NB4 (cell line): ENCODE measurements at regions not wholly inside any gene's neighbourhood (a gene's known extent, or its start where the extent isn't known, plus 50 kb on each side); places are given as distances from the start of the nearest gene placed in this dataset.

ENCODE experiments used
- DNase-seq: peaks from one replicate; pipeline ENCODE4 v3.0.0; 2010; ENCODE audit warnings: low read depth
- H3K4me3 ChIP-seq: one replicate; pipeline ENCODE4 v1.5.1; 2011; ENCODE audit warnings: mild to moderate bottlenecking, low read depth, low read length, moderate library complexity
- MAX ChIP-seq: IDR thresholded peaks from 2 replicates; pipeline ENCODE4 v1.6.1; 2011; ENCODE audit warnings: low read depth, low read length
- MYC ChIP-seq: IDR thresholded peaks from 2 replicates; pipeline ENCODE4 v1.6.1; 2011; ENCODE audit warnings: low read depth, low read length
- POLR2A ChIP-seq: IDR thresholded peaks from 2 replicates; pipeline ENCODE4 v1.6.1; 2011; ENCODE audit warnings: mild to moderate bottlenecking; ENCODE audit not compliant: insufficient read length; ENCODE audit errors: extremely low read depth
- TF ChIP-seq, protein P1 (sequence below): IDR thresholded peaks from one replicate; pipeline ENCODE4 v1.5.1; 2012; ENCODE audit warnings: low read depth, low read length

DNA sequence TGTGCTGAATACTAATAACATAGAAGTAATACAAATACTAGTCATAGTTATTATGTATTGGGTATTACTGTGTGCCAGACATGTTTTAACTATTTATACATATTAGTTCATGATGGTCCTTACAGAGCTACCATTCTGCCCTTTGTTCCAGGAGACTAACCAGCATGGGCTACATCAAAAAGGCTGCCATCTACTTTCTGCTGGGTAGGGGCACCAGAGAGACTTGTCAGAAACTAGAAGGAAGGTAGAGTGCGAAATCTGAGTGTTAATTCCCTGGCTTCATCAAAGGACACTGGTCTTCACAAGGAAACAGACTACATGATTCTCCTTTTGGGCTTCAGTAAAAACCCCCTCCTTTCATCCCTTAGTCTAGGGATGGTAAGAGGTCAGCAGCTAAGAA, 347.8 kb downstream of the GBA3 start:
- no peak for DNase-seq
- no peak overlapping the region for H3K4me3 ChIP-seq
- TF ChIP-seq, protein P1, sequence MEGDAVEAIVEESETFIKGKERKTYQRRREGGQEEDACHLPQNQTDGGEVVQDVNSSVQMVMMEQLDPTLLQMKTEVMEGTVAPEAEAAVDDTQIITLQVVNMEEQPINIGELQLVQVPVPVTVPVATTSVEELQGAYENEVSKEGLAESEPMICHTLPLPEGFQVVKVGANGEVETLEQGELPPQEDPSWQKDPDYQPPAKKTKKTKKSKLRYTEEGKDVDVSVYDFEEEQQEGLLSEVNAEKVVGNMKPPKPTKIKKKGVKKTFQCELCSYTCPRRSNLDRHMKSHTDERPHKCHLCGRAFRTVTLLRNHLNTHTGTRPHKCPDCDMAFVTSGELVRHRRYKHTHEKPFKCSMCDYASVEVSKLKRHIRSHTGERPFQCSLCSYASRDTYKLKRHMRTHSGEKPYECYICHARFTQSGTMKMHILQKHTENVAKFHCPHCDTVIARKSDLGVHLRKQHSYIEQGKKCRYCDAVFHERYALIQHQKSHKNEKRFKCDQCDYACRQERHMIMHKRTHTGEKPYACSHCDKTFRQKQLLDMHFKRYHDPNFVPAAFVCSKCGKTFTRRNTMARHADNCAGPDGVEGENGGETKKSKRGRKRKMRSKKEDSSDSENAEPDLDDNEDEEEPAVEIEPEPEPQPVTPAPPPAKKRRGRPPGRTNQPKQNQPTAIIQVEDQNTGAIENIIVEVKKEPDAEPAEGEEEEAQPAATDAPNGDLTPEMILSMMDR = no peak
- TF ChIP-seq MAX = no peak
- no peak for TF ChIP-seq MYC
- TF ChIP-seq POLR2A = no peak

GRCh38 chr4:23039818-23040217, 347.1 kb downstream of the GBA3 start:
- no peak for TF ChIP-seq MYC

DNA sequence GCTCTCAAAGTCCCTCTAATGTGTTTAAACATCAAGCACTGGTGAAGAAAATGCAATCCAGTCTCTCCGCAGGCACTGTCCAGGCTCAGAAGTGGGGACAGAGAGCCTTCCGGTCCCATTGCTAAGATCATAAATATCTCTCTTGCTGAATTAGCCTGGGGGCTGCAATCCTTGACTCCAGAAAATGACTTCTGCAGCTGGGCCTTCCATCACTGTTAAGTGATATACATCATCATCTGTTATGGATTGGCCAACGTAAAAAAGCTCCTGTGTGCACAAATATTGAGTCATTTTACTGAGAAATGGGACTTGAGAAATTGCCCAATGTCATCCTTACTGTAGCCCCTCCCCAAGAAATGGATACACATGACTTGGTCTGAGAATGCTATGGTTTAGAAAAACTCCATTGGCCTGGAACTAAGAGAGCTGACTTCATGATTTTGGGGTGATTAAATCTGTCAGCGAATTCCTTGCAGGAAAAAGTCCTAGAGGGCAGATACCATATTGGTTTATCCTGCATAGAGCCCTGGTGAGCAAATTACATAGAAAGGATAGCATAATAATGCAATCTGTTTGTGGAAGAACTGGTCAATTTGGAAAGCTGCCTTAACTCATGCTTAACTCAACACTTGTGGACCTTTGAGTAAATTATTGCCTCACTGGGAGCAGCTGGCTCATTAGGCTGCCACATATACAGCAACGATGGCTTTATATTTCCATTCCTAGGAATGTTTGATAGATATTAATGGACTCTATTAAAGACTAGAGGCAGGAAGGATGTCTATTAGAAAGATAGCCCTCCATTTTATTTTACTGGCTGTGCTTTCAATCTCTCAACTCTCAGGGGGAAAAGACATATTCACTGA, 346.1 kb downstream of the GBA3 start:
- no peak for DNase-seq
- TF ChIP-seq POLR2A (no peak), MYC (no peak), MAX (no peak)
- TF ChIP-seq, protein P1 = no peak
- H3K4me3 ChIP-seq = no peak overlapping the region

More at GRCh38 chr4:23039818-23040217, 347.1 kb downstream of the GBA3 start:
- no peak for DNase-seq
- no peak overlapping the region for H3K4me3 ChIP-seq

DNA sequence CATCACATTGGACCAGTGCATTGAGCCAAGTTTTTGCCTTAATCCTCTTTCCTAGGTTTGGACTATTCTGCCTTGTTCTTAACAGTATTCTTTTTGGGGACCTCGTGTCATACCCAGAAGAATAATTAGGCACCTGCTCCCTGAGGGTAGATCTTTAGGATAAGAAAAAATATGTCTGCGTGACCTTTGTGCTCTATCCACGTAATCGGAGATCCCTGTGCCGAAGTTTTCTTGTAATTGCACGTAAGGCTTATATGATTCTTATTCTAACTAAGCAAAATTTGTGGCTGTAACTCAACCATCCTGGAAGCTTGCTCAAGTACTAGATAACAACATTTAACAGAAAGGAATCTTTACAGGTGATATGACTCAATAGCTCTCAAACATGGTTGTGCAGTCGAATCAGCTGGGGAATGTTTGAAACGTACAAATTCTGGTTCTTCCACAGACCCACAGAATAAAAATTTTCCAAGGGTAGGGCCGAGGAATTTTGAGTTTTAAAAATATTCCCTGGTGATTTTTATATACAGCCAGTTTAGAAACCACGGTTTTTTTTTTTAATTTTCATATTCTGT, 344.3 kb downstream of the GBA3 start:
- TF ChIP-seq MAX = no peak
- no peak for TF ChIP-seq POLR2A
- TF ChIP-seq MYC = no peak
- TF ChIP-seq, protein P1 = no peak
- DNase-seq = no peak
- no peak overlapping the region for H3K4me3 ChIP-seq

- no peak overlapping the region for H3K4me3 ChIP-seq
- DNase-seq = no peak
- TF ChIP-seq MAX (no peak), POLR2A (no peak), MYC (no peak)
- TF ChIP-seq, protein P1 = no peak
These were observed 343.8 kb downstream of the GBA3 start for GRCh38 chr4:23036503-23036902.

DNA sequence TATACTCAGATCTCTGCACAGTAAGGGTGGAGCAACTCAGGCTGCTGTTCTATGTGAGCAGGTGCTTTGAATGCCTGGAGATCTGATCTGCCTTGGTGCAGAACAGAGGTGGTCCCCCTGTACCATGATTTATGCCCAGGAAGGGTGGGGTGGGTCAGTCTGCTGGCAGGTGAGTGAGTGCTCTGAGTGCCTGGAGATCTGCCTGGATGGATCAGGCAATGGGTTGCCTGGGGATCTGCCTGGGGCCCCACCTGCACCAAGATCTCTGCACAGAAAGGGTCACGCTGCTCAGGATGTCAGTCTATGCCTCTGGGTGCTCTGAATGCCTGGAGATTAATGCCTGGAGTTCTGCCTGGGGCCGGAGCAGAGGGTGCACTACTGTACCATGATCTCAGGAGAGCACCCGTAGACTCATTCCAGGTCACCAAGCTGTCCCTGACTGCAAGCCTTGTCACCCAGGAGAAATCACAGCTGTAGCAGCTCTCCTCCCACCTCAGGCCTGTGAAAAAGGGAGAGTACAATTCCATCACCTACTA, 342.9 kb downstream of the GBA3 start:
- no peak for TF ChIP-seq MAX

More for the DNA sequence above, 342.9 kb downstream of the GBA3 start:
- DNase-seq = no peak
- no peak overlapping the region for H3K4me3 ChIP-seq
